OCI-M1 (cell line): ENCODE measurements at regions not wholly inside any gene's neighbourhood (a gene's known extent, or its start where the extent isn't known, plus 50 kb on each side); places are given as distances from the start of the nearest gene placed in this dataset.

Source experiments
- DNase-seq: peaks from one replicate; lab custom pipeline; 2025; lab: John Stamatoyannopoulos, UW

DNA sequence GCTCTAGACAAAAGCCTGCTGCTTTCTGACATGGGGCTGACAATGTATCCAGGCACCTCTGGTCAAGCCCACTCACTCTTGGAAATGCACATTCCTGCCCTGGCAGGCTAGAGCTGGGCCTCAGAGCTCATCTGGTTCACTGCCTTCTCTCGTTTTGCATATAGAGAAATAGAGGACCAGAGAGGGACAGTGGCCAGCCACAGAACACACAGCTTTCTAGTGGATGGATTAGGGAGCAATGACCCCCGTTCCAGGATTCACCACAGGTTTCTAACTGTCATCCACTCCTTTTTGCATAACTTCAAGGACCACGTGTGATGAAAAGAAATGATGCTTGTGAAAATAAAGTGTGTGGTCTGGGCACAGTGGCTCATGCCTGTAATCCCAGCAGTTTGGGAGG lies 129.6 kb upstream of the IGSF21 start:
- no peak for DNase-seq

- DNase-seq = no peak
Measured at GRCh38 chr1:17979815-17980214, 127.8 kb upstream of the IGSF21 start.

GRCh38 chr1:17982197-17982596 lies 125.4 kb upstream of the IGSF21 start:
- DNase-seq = no peak

GRCh38 chr1:17984583-17984982 lies 123.0 kb upstream of the IGSF21 start:
- peak; percentile 56 for DNase-seq

DNA sequence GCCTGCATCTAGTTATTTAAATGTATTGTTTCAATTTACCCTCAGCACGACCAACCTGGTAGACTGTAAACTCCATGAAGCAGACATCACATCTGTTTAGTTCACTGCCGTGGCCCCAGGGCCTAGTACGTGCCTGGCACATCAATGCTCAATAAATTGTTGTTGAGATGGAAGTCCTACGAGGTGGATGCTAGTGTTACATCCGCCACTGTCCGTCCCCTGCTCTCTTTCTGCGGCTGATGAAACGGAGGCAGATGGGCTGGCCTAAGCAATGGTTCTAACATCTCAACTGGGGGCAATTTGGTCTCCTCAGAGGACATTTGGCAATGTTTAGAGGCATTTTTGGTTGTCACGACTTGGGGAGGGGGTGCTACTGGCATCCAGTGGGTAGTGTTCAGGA lies 121.4 kb upstream of the IGSF21 start:
- DNase-seq = no peak

DNA sequence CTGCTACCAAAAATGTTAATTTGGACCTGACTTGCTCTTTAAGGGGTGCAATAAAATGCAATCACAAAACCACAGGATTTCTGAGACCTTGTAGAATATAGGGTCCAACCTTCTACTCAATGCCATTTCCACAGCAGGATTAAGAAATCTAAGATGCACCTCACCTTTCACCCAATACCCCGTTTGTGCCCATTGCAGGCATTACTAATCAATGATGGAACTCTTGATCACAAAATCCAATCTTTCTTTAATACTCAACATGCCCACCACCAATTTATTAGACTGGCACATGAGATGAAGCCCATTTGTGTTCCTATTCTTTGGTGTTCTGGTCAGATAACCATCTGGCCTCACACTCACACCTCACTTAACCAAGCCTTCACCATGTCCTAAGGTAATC lies 117.2 kb upstream of the IGSF21 start:
- DNase-seq = no peak

DNA sequence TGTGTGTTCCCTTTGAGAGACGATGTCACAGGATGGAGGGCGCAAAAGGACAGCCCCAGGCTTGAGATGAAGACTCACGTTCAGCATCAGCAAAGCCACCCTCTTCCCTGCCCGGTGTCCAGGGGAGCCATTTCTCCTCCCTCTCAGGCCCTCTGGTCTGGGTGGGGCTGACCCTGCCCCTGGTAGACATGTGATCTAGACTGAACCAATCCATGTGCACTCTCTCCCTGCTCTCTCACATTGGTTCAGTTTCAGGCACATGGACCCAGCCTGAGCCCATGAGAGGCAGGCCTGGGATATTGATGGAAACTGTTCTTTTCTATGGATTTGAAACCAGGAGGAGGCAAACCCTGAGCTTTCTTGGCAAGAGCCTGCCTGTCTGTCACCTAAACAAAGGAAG lies 115.6 kb upstream of the IGSF21 start:
- no peak for DNase-seq

- DNase-seq = no peak
Measured at GRCh38 chr1:17992800-17993199, 114.8 kb upstream of the IGSF21 start.

DNA sequence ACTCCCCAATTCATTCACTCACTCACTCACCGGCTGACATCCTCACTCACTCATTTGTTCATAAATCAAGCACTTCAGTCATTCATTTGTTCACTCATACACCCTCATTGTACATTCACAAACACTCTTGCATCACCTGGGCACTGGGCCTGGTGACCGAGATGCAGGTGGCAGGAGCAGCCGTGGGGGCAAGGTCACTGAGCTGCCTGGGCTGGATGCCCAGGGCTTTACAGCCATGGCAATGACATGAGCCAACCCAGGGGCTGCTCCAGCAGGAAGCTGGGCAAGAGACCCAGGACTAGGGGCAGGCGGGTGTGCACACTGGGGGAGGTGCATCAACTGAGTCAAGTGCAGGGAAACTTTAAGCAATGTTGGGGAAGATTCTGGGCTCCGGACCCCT lies 113.6 kb upstream of the IGSF21 start:
- DNase-seq = no peak

DNA sequence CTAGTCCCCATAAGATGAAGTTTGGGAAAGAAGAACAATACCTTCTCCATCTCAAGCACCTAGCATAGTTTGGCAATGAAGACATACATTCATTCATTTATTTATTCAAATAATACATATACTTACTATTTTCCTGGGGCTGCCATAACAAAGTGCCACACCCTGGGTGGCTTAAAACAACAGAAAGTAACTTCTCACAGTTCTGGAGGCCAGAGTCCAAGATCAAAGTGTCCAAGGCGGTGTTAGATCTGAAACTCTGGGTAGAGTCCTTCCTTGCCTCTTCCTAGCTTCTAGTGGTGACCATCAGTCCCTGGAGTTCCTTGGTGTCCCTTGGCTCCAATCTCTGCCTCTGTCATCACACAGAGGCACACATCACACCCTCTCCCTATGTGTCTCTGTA lies 112.1 kb upstream of the IGSF21 start:
- DNase-seq = no peak

DNA sequence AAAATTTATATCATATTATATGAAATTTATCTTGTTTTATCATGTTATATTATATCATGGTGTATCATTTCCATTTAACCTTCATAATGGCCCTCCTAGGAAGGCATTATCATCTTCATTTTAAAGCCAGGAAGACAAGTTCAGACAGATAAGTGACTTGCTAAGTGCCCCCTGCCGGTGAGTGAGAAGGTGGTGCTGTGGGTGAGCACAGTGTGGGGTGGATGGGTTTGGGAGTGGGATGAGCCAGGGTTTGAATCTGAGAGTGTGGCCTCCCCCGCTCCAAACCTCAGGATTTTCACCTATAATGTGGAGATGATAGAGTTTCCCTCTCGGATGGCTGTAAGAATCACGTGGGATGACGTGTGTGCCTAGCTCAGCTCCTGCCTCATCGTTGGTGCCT lies 108.7 kb upstream of the IGSF21 start:
- peak; percentile 1 for DNase-seq

DNA sequence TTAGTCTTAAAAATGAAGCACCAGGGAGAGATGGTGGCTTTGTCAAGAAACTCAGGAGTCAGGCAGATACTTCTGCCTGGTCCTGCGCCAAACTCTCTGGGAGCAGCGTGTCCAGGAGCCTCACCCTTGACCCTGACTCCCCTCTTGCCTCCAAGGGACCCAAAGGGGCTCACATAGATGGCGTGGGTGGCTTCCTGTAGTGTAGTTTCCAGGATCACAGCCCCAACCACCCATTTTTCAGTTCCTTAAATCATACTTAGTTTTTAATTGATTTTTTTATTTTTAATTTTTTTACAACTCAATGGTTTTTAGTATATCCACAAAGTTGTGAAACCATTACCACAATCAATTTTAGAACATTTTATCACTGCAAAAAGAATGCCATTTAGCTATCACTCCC lies 107.7 kb upstream of the IGSF21 start:
- DNase-seq = no peak

- DNase-seq = no peak
Measured at GRCh38 chr1:18001725-18002124, 105.9 kb upstream of the IGSF21 start.

GRCh38 chr1:18004278-18004677 lies 103.3 kb upstream of the IGSF21 start:
- no peak for DNase-seq

DNA sequence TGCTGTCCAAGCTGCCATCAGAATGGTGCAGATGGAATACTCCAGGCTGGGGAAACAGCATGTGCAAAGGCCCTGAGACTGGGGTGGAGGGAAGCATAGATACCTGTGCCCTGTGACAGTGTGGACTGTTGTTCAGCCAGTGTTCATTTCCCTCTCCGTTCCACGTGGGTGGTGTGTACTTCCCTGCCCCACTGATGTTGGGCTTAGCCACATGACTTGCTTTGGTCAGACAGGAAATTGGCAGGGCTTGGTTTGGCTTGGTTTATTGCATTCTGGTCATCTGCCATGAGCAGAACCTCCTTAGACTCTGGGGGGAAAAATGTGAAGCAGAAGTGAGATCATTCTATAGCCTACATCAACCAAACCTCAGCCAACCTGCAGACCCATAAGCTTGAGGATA lies 102.4 kb upstream of the IGSF21 start:
- no peak for DNase-seq

DNA sequence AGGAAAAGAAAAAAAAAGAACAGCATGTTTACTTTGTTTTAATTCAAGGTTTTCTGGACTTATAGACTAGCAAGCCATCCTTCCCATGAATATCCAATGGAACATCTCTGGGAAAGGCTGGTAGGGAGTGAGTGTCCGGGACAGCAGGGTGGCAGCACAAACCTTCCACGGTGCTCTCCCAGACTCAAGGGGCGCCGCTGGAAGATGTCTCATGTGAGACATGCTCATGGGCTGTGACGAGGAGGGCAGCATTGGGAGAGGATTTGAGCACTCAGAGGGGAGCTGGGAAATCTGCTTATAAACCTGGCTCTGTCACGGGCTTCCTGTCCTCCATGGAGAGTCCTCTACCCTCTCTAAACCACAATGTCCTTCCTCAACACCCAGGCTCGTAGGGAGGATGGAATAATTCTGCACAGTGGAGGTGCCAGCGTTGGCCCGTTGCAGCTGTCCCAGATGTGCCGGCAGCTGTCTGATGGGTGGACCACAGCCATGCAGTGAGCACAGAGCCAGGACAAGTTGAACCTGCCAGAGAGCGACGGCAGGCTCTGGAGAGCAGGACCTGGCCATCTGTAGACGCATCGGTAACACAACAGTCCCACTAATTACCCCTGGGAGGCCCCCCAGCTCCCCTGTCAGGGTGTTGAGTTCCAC lies 100.1 kb upstream of the IGSF21 start:
- no peak for DNase-seq

DNA sequence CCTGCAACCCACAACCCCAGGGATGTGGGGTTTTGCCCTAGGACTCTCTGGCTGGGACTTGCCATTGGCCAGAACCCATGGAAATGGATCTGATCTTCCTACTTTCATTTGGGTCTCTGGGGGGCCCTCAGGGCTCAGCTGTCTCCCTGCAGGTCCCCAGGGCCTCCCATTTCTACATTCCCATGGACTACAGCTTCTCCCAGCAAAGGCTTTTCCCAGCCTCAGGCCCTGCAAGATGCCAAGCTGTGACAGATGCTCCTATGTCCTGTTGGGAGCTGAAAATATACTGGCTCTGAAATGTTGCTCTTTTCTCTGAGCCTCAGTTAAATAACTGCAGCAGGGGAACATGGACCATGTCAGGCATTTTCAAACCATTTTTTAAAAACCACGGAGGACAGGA lies 99.5 kb upstream of the IGSF21 start:
- no peak for DNase-seq

DNA sequence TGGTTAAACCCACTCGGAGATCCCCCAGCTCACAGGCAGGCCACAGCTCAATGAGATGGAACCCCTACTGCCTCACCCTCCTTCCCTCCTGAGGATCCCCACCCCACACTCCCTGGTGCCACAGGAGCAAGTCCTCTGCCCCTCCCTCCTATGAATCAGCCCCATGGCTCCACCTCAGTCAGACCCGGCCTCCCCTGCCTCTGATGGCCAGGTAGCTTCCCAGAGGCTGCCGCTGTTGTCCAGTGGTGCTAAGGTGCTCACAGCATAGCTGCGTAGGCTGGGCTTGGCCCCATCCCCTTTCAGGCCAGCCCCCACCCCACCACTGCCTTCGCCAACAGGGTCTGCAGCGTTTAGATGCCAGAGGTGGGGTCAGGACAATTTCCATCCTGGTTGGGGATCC lies 98.5 kb upstream of the IGSF21 start:
- no peak for DNase-seq

GRCh38 chr1:18009478-18009961 lies 98.1 kb upstream of the IGSF21 start:
- no peak for DNase-seq

DNA sequence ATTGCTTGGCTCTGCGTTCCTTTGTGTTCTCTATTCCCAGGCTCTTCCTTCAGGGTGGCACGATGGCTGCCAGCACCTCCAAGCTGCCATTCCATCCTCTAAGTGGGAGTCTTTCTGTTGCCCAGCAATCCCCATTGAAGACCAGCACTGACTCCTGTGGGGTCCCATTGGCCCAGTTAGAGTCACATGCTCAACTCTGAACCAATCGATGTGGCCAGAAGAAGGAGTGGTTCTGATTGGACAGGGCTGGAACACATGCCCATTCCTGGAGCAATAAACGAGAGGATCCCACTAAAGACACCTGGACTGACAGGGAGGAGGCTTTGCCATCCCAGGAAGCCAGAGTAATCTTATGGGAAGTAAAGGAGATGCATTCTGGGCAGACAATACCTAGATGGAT lies 97.2 kb upstream of the IGSF21 start:
- DNase-seq = no peak

DNA sequence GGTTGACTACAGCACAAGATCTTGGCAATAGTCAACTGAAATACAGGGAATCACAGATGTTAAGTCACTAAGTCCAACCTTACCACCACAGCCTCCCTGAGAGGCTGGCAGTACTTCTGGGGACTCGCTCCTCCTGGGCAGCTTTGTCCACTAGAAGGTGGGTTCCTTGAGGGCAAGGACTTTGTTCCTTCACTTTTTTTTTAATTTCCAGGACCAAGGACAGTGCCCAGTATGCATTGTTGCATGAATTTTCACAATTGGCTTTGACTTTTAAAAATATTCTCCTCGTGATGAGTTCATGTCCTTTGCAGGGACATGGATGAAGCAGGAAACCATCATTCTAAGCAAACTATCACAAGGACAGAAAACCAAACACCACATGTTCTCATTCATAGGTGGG lies 96.7 kb upstream of the IGSF21 start:
- peak; percentile 1 for DNase-seq

- no peak for DNase-seq
Measured at GRCh38 chr1:18011703-18012102, 95.9 kb upstream of the IGSF21 start.

DNA sequence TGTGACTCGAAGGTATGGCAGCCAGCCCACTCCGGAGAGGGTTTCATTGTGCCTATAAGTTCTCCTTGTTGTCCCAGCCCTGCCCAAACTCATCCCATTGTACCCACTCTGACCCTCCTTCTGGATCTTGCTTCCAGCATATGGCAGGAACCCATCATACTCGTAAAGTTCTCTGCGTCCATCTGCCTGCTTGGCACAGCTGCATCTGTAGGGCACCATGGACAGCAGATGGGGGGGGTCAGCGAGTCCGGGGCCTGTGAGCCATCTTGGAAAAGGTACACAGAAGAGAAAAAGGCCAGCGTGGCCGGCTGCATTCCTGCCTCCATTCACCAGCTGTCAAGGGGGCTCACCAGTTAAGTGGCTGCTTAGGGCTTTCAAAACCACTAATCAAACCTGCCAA lies 94.9 kb upstream of the IGSF21 start:
- DNase-seq = no peak

DNA sequence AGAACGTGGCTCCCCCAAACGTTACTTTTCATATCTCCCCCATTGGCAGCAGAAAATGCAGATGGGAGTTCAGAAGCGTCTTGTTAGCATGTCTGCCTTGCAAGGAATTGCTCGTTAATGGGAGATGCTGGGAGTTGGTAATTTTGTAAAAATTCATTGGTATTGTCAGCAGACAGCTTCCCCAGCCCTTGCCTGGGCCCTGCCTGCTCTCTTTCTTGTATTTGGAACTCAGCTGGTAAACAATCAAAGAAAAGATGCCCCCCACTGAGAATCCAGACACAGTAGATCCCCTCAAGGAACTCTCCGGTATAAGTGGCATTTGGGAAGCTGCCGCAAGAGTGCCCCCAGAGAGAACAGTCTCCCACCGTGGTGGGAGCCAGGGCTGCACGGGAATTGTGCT lies 94.4 kb upstream of the IGSF21 start:
- DNase-seq = no peak

- DNase-seq = no peak
Measured at GRCh38 chr1:18015719-18016118, 91.9 kb upstream of the IGSF21 start.
